ENCODE measurements at regions not wholly inside any gene's neighbourhood (a gene's known extent, or its start where the extent isn't known, plus 50 kb on each side); places are given as distances from the start of the nearest gene placed in this dataset.

DNA sequence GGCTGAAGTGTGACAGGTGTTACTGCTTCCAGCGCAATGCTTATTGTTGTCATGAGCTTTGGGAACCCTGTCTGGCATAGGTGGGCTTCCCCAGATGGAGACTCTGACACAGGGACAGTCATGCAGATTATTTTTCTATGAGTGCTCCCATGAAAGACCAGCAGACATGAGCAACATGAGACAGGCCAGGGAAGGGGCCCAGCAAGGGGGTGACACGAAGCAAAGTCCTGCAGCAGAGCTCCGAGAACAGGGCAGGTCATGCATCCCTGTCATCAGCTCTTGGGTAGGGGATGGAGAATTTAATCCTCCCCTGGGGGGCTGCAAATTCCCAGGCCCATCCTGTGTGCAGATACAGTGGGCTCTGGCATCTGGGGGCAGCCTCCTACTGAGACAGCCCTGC, 77.4 kb downstream of the CTAGE1 start:
- H3K9me3 Mint-ChIP-seq: no peaks in the 10 kb centered on the region; a peak in 1 of 5 replicates
- Histone ChIP-seq H3K14ac (ENCODE audit: insufficient read depth, low read length) (peak overlapping the region; percentile 16; the same call in 1 of the 2 replicates), H3K79me1 (ENCODE audit: insufficient read depth, low read depth, low read length, poor library complexity, severe bottlenecking) (no peaks in the 10 kb centered on the region), H4K8ac (replicated peaks; ENCODE audit: insufficient read length, low read depth, low read length) (no peak overlapping the region), H2BK120ac (ENCODE audit: low read depth, low read length, poor library complexity, severe bottlenecking) (no peak overlapping the region), H3K56ac (ENCODE audit: insufficient read length, low read depth, low read length) (no peak overlapping the region), H3K4me2 (ENCODE audit: insufficient read depth, insufficient read length, low read length) (no peak overlapping the region), H3K23ac (ENCODE audit: insufficient read length, low read depth, low read length) (no peak overlapping the region), H2BK20ac (ENCODE audit: low read depth, low read length, poor library complexity, severe bottlenecking) (no peak overlapping the region), H2BK5ac (ENCODE audit: insufficient read length, low read length) (no peak overlapping the region), H3T11ph (ENCODE audit: low read length) (no peak overlapping the region), H4K20me1 (ENCODE audit: control insufficient read depth, insufficient read depth, insufficient read length) (no peaks in the 10 kb centered on the region), H2BK12ac (ENCODE audit: insufficient read length, low read depth, low read length) (no peak overlapping the region), H2BK15ac (ENCODE audit: low read depth, low read length) (no peak overlapping the region), H3K27me3 (ENCODE audit: insufficient read depth, low read length) (no peaks in the 10 kb centered on the region; the same call in 1 of the 2 replicates), H4K91ac (ENCODE audit: insufficient read length, low read depth, low read length) (no peak overlapping the region), H3K4me1 (ENCODE audit: insufficient read depth, low read length) (no peaks in the 10 kb centered on the region), H3K27ac (ENCODE audit: insufficient read length, low read depth, low read length) (no peak overlapping the region), H3K9ac (ENCODE audit: extremely low read depth, insufficient read length, low read length) (no peak overlapping the region), H2AFZ (ENCODE audit: low read length) (no peak overlapping the region), H3K4ac (ENCODE audit: low read depth, low read length) (no peak overlapping the region), H2AK5ac (ENCODE audit: insufficient read length, low read length) (no peak overlapping the region), H4K5ac (ENCODE audit: insufficient read length, low read depth, low read length) (no peak overlapping the region), H3K79me2 (ENCODE audit: insufficient read depth, low read length) (no peaks in the 10 kb centered on the region), H3K18ac (ENCODE audit: insufficient read length, low read depth, low read length) (no peak overlapping the region), H3K9me3 (ENCODE audit: control insufficient read depth, low read depth, low read length) (no peaks in the 10 kb centered on the region), H3K23me2 (ENCODE audit: insufficient read length, low read depth, low read length, poor library complexity, severe bottlenecking) (no peaks in the 10 kb centered on the region)
- H3K27ac Mint-ChIP-seq: no peak overlapping the region
- H3K4me1 Mint-ChIP-seq: no peaks in the 10 kb centered on the region; a peak in 1 of 4 replicates
- H3K36me3 Mint-ChIP-seq (ENCODE audit: insufficient read depth in 1 of 3, low read depth in 3 of 3): no peaks in the 10 kb centered on the region
- TF ChIP-seq, protein P1, sequence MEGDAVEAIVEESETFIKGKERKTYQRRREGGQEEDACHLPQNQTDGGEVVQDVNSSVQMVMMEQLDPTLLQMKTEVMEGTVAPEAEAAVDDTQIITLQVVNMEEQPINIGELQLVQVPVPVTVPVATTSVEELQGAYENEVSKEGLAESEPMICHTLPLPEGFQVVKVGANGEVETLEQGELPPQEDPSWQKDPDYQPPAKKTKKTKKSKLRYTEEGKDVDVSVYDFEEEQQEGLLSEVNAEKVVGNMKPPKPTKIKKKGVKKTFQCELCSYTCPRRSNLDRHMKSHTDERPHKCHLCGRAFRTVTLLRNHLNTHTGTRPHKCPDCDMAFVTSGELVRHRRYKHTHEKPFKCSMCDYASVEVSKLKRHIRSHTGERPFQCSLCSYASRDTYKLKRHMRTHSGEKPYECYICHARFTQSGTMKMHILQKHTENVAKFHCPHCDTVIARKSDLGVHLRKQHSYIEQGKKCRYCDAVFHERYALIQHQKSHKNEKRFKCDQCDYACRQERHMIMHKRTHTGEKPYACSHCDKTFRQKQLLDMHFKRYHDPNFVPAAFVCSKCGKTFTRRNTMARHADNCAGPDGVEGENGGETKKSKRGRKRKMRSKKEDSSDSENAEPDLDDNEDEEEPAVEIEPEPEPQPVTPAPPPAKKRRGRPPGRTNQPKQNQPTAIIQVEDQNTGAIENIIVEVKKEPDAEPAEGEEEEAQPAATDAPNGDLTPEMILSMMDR (conservative IDR thresholded peaks at IDR 0.05): no peak
- WGBS (ENCODE audit: extremely low coverage, insufficient read length, low lambda C conversion rate): no CpG with 5 or more reads among the region's 3 CpGs
- DNase-seq: no peak
- no peak overlapping the region for H3K4me3 Mint-ChIP-seq
- peaks cover 84% of the 10 kb centered on the region for H3K27me3 Mint-ChIP-seq (ENCODE audit: low read depth)
